ENCODE measurements at regions not wholly inside any gene's neighbourhood (a gene's known extent, or its start where the extent isn't known, plus 50 kb on each side); places are given as distances from the start of the nearest gene placed in this dataset.
A peak's percentile ranks its signal among the peaks of the same experiment; 100 is the strongest.

GRCh38 chr1:215471463-215471862 is 95.6 kb upstream of the KCTD3 start:
- no peak for DNase-seq

DNA sequence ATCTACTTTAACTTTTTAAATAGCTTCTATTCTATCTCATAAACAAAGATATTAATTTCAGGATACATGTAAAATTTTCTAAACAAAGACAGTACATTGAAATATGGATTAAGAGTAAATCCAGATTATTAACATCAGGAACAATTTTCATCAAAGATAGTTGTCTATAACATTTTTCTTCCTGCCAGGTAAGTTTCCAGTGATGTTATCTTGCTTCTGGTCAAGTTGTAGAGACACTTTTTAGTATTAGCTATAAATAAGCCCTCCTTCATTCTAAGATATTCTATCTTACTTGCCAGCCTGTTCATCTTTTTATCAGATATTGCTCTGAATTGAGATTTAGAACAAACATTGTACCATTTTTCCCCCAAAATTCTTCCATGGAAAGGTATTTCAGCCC is 94.4 kb upstream of the KCTD3 start:
- DNase-seq, result no peak

DNA sequence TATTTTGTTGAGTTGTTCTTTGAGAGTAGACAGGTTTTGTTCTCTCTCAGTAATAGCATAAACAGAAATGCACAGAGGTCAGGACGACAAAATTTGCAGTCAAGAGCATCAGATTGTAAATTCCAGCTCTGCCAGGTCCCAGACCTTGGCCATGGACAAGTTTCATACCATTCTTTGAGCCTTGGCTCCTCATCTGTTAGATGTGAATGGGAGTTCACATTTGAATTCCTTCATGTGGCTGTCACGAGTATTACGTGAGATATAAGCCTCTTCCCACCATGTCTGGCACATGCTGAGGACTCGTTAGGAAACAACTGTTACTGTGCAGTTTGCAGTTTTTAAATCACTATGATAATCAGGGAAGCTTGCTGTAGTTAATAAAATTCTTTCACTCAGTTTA is 93.2 kb upstream of the KCTD3 start:
- peak; percentile 32 for DNase-seq

- DNase-seq, result no peak
These were observed 92.2 kb upstream of the KCTD3 start for GRCh38 chr1:215474940-215475339.

GRCh38 chr1:215475796-215476481 is 91.2 kb upstream of the KCTD3 start:
- peak; percentile 98 for DNase-seq

DNA sequence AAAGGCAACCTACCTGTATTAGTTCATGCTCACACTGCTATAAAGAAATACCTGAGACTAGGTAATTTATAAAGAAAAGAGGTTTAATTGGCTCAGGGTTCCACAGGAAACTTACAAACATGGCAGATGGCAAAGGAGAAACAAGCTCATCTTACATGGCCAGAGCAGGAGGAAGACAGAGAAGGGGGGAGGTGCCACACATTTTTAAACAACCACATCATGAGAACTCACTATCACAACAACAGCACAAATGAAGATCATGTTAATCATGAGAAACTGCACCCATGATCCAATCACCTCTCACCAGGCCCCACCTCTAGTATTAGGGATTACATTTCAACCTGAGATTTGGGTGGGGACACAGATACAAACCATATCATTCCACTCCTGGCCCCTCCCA is 90.6 kb upstream of the KCTD3 start:
- DNase-seq, result peak; percentile 64

DNA sequence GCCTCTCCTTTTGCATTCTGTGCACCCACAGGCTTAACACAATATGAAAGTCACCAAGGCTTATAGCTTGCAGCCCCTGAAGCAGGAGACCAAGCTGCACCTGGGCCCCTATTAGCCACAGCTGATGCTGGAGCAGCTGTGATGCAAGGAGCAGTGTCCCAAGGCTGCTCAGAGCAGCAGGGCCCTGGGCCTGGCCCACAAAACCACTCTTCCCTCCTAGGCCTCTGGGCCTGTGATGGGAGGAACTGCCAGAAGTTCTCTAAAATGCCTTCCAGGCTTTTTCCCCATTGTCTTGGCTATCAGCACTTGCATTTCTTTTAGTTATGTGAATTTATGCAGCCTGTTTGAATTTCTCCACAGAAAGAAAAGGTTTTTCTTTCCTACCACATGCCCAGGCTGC is 89.5 kb upstream of the KCTD3 start:
- no peak for DNase-seq

GRCh38 chr1:215479567-215479966 is 87.5 kb upstream of the KCTD3 start:
- no peak for DNase-seq

DNA sequence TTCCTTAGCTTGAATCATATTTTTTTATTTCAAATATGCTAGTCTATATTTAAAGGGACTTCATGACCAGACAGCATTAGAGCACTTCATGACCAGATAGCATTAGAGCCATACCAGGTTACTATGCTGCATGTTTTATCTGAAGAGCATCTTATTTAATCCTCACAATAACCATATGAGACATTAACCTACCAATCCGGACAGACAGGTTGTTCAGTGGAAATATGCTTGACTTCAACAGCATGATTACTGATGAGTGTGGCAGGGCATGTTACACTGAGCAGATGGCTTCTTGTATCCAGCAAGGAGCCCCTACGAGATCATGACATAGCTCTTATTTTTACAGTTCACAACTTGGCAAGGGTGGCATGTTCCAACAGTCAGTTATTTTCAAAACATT is 85.0 kb upstream of the KCTD3 start:
- no peak for DNase-seq

DNA sequence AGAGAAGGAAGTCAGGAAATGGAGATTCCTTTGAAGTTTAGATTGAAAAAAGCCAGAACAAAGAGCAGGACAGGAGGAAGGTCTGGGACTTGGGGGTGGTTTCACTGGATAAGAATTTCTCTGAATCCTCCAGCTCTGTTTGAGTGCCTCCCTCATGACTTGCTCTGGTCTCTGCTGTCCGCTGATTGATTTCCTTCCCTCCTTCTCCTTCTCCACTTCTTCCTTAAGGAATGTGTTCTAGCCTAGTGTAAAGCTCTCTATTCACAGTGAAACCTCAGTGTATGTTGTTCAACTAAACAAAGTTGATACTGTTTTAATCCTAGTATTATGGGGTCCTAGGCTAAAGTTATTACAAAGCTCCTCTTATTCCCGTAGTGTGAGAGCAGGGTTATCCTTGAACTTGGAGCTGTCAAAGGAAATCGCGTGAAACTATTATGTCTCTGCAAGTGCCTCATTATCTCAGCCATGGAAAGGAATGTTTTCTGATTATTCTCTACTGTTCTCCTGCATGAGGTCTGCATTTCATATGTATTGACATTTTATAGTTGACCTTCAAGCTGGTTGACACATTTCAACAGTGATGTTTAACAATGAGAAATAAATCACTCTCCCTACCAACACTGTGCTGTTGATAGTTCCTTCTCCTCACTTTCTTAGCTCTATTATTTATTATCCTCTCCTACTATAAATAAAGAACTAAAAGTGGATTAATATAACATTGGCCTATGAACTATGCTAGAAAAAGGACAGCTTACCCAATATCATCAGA is 82.7 kb upstream of the KCTD3 start:
- peak; percentile 64 for DNase-seq

- DNase-seq, result no peak
These were observed 79.6 kb upstream of the KCTD3 start for GRCh38 chr1:215487466-215487865.

DNA sequence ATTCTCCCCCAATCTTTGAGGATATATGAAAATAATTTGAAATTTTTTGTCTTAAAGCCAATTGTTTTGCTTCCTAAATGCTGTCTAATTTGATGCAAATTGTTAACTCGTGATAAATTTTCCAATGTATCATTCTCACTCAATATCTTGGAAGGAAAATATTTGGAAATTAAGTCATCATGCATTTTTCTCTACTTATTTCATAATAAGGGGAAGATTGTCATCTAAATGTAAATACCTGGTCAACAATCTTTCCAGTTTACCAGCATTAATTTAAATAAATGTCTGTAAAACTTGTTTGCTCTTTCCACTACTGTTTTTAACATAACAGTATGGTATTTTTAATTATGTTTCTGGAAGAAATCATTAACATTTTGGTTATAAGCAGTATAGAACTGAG is 78.3 kb upstream of the KCTD3 start:
- no peak for DNase-seq

DNA sequence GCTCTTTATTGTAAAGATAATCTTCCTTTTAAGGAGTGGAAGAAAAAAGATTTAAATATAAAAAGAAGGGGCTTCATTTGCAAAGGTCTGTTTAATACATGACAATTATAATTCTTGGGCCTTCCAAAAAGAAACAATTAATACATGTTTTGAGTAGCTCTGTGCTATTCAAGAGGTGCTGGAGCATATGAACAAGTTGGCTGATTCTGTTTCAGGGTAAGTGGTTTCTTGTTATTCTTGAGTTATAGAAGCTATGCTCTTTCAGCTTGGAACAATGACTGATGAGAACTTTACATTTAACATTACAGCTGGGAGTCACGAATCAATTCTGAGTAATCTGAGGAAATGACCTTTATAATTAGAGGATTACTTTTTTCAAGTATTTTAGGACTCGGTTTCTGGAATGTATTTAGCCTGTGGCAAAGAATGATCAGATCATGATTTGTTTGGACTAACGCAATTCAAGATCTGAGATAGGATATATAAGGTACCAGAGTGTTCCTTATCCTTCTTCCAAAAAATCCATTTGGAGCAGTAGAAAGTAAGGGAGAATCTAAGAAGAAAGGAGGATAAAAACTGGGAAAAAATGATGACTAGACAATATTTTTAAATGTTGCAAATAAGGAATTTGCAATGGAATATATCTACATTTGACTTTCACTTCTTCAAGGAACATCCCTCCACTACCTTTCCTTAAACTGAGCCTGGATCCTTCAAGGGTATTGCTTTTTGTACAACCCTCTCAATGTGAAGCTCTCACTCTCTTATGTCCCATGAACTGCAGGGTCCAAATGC is 77.1 kb upstream of the KCTD3 start:
- DNase-seq, result peak; percentile 48

GRCh38 chr1:215497528-215497927 is 69.6 kb upstream of the KCTD3 start:
- no peak for DNase-seq

DNA sequence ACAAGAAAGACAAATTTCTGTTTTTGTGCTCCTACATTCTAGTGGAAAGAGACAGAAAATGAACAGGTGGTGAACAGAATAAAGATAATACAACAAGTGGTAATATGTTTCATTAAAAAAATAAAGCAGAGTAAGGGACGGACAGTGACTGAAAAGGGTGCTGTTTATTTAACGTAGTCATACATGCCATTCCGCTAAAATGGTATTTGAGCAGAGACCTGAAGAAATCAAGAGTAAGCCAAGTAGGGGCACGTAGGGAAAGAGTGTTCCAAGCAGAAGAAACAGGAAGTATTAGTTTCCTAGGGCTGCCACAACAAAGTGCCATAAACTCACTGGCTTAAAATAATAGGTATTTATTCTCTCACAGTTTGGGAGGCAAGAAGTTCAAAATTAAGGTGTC is 65.6 kb upstream of the KCTD3 start:
- no peak for DNase-seq

DNA sequence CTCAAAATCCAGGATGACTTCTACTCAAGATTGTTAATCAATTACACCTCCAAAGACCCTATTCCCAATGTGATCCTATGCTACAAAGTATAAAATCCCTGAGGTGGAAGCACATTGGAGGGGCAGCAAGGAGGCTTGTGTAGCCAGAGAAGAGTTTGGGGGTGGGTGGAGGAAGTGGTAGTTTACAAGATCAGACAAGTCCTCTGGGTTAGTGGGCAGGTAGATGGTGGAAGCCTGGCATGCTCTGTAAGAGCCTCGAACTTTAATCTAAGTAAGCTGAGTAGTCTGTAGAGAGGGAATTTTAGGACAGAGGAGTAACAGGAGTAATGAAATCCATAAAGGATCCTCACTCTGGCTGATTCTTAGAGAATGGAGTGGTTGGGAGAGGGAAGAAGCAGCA is 65.0 kb upstream of the KCTD3 start:
- no peak for DNase-seq

DNA sequence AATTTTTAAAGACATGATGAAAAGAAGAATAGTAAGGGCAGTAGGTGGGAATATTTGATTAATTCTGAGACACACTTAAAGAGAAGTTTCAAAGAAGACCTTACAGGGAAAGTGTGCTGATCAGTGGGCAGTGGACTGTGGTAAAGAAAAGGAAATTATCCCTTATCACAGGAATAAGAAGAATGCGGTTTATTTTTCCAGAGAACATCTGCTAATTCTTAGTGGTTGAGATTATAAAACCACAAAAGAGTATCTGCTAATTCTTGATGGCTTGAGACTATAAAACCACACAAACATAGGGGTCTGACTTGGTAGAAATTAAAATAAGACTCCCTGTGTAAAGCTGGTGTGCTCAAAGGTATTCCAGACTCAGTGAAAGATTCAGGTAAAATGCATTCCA is 60.0 kb upstream of the KCTD3 start:
- peak; percentile 69 for DNase-seq

GRCh38 chr1:215508311-215508710 is 58.8 kb upstream of the KCTD3 start:
- DNase-seq, result no peak
